GM12878 (cell line): ENCODE measurements at regions not wholly inside any gene's neighbourhood (a gene's known extent, or its start where the extent isn't known, plus 50 kb on each side); places are given as distances from the start of the nearest gene placed in this dataset.

Experiments
- ATAC-seq: fragments of 200-7000 bp; cut with Tn5 transposase; 3 replicates; pipeline ENCODE4 v1.9.1; 2020; ENCODE audit warnings: mild to moderate bottlenecking, moderate library complexity
- BruUV-seq: library from RNA; stranded (reverse); fragments of 400-500 nt; replicated peaks from 2 replicates; lab custom pipeline; 2021; lab: Mats Ljungman, UMichigan
- CTCF ChIA-PET: fragments of 300-600 bp; sonication (Branson Sonifier 250); formaldehyde crosslinking; extraction: SDS; loops from one replicate; lab custom pipeline; 2021; ENCODE audit warnings: inconsistent platforms; lab: Yijun Ruan, JAX
- POLR2A ChIA-PET: fragments of 350-600 bp; formaldehyde crosslinking; extraction: SDS; loops from one replicate; lab custom pipeline; 2021; ENCODE audit warnings: inconsistent platforms; lab: Charles Lee
- RAD21 ChIA-PET: fragments of 300-600 bp; sonication (Branson Sonifier 250); formaldehyde crosslinking; loops from one replicate; lab custom pipeline; 2023; ENCODE audit warnings: antibody characterized with exemption; ENCODE audit not compliant: unreplicated experiment; lab: Charles Lee
- SMC1A ChIA-PET: fragments of 300-600 bp; sonication (Branson Sonifier 250); formaldehyde crosslinking; loops from one replicate; lab custom pipeline; 2023; ENCODE audit not compliant: unreplicated experiment, uncharacterized antibody; lab: Charles Lee
- DNase-seq: peaks from one replicate; pipeline ENCODE4 v3.0.0-alpha.2; 2011; ENCODE audit warnings: low read depth, low spot score
- FAIRE-seq: peaks from 3 replicates; lab custom pipeline; 2011; peaks lifted over from hg19 to GRCh38; lab: Jason Lieb, UNC
- H2AFZ ChIP-seq: 2 replicates; pipeline ENCODE4 v1.6.0; 2011; ENCODE audit warnings: low read depth, low read length, control low read depth; ENCODE audit not compliant: control insufficient read depth
- H3K27ac ChIP-seq: 2 replicates; pipeline ENCODE4 v1.5.1; 2011; ENCODE audit warnings: control low read depth; ENCODE audit not compliant: control insufficient read depth, insufficient read depth
- H3K27me3 ChIP-seq, 2 experiments: replicated peaks in 1 of 2; 2 replicates each; pipeline versions ENCODE4 v1.6.0 to v1.6.1; 2011; ENCODE audit warnings: low read length in 1 of 2; ENCODE audit not compliant: control insufficient read depth in 2 of 2, insufficient read depth in 2 of 2
- H3K36me3 ChIP-seq, 2 experiments: 2 replicates each; pipeline ENCODE4 v1.5.1; 2011; ENCODE audit warnings: low read length in 1 of 2; ENCODE audit not compliant: control insufficient read depth in 2 of 2, insufficient read depth in 2 of 2
- H3K4me1 ChIP-seq: 2 replicates; pipeline ENCODE4 v1.6.1; 2011; ENCODE audit warnings: mild to moderate bottlenecking, low read length, moderate library complexity, mixed read lengths; ENCODE audit not compliant: control insufficient read depth, insufficient read depth
- H3K4me2 ChIP-seq: 2 replicates; pipeline ENCODE4 v1.6.0; 2011; ENCODE audit warnings: control low read depth; ENCODE audit not compliant: control insufficient read depth, insufficient read depth
- H3K4me3 ChIP-seq: fragments of 200-600 bp; sonication (generic); 2 replicates; pipeline ENCODE4 v1.5.1; 2016
- H3K79me2 ChIP-seq: 2 replicates; pipeline ENCODE4 v1.6.0; 2011; ENCODE audit warnings: low read length; ENCODE audit not compliant: control insufficient read depth, insufficient read depth
- H3K9ac ChIP-seq: 2 replicates; pipeline ENCODE4 v1.8.0; 2011; ENCODE audit warnings: low read length, control low read depth, mixed read lengths; ENCODE audit not compliant: control insufficient read depth, insufficient read depth
- H3K9me3 ChIP-seq: replicated peaks from 3 replicates; pipeline ENCODE4 v1.5.1; 2011; ENCODE audit warnings: mild to moderate bottlenecking, low read length; ENCODE audit not compliant: control insufficient read depth, insufficient read depth
- H4K20me1 ChIP-seq: 2 replicates; pipeline ENCODE4 v1.6.0; 2011; ENCODE audit not compliant: control insufficient read depth, insufficient read depth
- HDGF ChIP-seq: fragments of 450-650 bp; IDR thresholded peaks from 2 replicates; pipeline ENCODE4 v1.6.1; 2016; ENCODE audit warnings: antibody characterized with exemption
- NRF1 ChIP-seq: conservative IDR thresholded peaks from 2 replicates; pipeline ENCODE4 v1.6.1; 2011; ENCODE audit warnings: mild to moderate bottlenecking, low read depth, low read length, improper control_type of control experiment
- RAD51 ChIP-seq: fragments of 450-650 bp; IDR thresholded peaks from 2 replicates; pipeline ENCODE4 v1.6.1; 2016; ENCODE audit warnings: moderate library complexity, mild to moderate bottlenecking, inconsistent platforms
- SIN3A ChIP-seq: IDR thresholded peaks from 2 replicates; pipeline ENCODE4 v1.6.1; 2012; ENCODE audit warnings: low read depth, low read length, improper control_type of control experiment
- SRF ChIP-seq, 2 experiments: IDR thresholded peaks; 2 replicates each; pipeline ENCODE4 v1.6.1; 2011; ENCODE audit warnings: low read depth in 2 of 2, low read length in 2 of 2, mild to moderate bottlenecking in 1 of 2, moderate library complexity in 1 of 2
- ZNF24 ChIP-seq: fragments of 450-650 bp; IDR thresholded peaks from 2 replicates; pipeline ENCODE4 v1.6.1; 2017; ENCODE audit warnings: antibody characterized with exemption, mild to moderate bottlenecking
- ZZZ3 ChIP-seq: IDR thresholded peaks from 2 replicates; pipeline ENCODE4 v1.6.1; 2011; ENCODE audit warnings: low read depth; ENCODE audit not compliant: control insufficient read depth, insufficient read length
- WGBS: methylation state at CpG from one replicate; pipeline ENCODE4 v1.1.6; 2016; ENCODE audit warnings: low lambda C conversion rate; ENCODE audit not compliant: insufficient replicate concordance, insufficient coverage; ENCODE audit errors: missing lambda C conversion rate; 5-methylcytosine and 5-hydroxymethylcytosine counted together
- in situ Hi-C: fragments of 300-500 bp; cut with MboI; formaldehyde crosslinking; loops from 9 replicates; pipeline ENCODE4 v1.14.3; 2018; ENCODE audit warnings: mixed read lengths
- intact Hi-C: fragments of 100-400 bp; cut with micrococcal nuclease; formaldehyde crosslinking; loops from one replicate; pipeline ENCODE4 v1.14.2; 2022; ENCODE audit not compliant: unreplicated experiment
- TF ChIP-seq, protein P1 (sequence below): fragments of 450-650 bp; formaldehyde crosslinking; IDR thresholded peaks from 2 replicates; pipeline ENCODE4 v1.5.0; 2022; ENCODE audit warnings: mild to moderate bottlenecking, missing genetic modification characterization
- TF ChIP-seq, protein P2 (sequence below): fragments of 150-350 bp; IDR thresholded peaks from 2 replicates; pipeline ENCODE4 v1.6.1; 2016; ENCODE audit warnings: low read depth, low read length

DNA sequence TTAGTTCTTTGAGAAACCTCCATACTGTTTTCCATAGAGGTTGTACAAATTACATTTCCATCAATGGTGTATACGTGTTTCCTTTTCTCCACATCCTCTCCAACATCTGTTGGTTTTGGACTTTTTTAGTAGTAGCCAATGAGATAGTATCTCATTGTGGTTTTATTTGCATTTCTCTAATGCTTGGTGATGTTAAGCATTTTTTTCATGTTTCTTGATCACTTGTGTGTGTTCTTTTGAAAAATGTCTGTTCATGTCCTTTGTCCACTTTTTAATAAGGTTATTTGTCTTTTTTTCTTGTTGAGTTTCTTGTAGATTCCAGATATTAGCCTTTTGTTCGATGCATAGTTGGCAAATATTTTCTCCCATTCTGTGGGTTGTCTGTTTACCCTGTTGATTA lies 392.3 kb upstream of the ZEB2 start:
- ChIA-PET POLR2A (no interaction called here), RAD21 (no interaction called here), CTCF (no interaction called here)
- no peaks in the 10 kb centered on the region for H3K27me3 ChIP-seq
- no peak overlapping the region for H3K4me3 ChIP-seq
- no peaks in the 10 kb centered on the region for H3K79me2 ChIP-seq
- 52% methylated on average over 2 of the region's 2 CpGs for WGBS
- no peak overlapping the region for H3K9ac ChIP-seq
- H2AFZ ChIP-seq = no peak overlapping the region
- no peak for DNase-seq
- no peak overlapping the region for H3K27ac ChIP-seq
- no TSS peak for BruUV-seq
- H3K36me3 ChIP-seq = no peaks in the 10 kb centered on the region
- in situ Hi-C loops = no loop called here
- TF ChIP-seq HDGF (no peak), SIN3A (no peak), RAD51 (no peak), SRF (IDR thresholded peaks at IDR 0.05; ENCODE audit: low read depth in 2 of 2, low read length in 2 of 2) (no peak), NRF1 (no peak), ZZZ3 (no peak), ZNF24 (no peak)
- TF ChIP-seq, protein P1, sequence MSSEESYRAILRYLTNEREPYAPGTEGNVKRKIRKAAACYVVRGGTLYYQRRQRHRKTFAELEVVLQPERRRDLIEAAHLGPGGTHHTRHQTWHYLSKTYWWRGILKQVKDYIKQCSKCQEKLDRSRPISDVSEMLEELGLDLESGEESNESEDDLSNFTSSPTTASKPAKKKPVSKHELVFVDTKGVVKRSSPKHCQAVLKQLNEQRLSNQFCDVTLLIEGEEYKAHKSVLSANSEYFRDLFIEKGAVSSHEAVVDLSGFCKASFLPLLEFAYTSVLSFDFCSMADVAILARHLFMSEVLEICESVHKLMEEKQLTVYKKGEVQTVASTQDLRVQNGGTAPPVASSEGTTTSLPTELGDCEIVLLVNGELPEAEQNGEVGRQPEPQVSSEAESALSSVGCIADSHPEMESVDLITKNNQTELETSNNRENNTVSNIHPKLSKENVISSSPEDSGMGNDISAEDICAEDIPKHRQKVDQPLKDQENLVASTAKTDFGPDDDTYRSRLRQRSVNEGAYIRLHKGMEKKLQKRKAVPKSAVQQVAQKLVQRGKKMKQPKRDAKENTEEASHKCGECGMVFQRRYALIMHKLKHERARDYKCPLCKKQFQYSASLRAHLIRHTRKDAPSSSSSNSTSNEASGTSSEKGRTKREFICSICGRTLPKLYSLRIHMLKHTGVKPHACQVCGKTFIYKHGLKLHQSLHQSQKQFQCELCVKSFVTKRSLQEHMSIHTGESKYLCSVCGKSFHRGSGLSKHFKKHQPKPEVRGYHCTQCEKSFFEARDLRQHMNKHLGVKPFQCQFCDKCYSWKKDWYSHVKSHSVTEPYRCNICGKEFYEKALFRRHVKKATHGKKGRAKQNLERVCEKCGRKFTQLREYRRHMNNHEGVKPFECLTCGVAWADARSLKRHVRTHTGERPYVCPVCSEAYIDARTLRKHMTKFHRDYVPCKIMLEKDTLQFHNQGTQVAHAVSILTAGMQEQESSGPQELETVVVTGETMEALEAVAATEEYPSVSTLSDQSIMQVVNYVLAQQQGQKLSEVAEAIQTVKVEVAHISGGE (CRISPR knock-in tag) = no peak
- TF ChIP-seq, protein P2, sequence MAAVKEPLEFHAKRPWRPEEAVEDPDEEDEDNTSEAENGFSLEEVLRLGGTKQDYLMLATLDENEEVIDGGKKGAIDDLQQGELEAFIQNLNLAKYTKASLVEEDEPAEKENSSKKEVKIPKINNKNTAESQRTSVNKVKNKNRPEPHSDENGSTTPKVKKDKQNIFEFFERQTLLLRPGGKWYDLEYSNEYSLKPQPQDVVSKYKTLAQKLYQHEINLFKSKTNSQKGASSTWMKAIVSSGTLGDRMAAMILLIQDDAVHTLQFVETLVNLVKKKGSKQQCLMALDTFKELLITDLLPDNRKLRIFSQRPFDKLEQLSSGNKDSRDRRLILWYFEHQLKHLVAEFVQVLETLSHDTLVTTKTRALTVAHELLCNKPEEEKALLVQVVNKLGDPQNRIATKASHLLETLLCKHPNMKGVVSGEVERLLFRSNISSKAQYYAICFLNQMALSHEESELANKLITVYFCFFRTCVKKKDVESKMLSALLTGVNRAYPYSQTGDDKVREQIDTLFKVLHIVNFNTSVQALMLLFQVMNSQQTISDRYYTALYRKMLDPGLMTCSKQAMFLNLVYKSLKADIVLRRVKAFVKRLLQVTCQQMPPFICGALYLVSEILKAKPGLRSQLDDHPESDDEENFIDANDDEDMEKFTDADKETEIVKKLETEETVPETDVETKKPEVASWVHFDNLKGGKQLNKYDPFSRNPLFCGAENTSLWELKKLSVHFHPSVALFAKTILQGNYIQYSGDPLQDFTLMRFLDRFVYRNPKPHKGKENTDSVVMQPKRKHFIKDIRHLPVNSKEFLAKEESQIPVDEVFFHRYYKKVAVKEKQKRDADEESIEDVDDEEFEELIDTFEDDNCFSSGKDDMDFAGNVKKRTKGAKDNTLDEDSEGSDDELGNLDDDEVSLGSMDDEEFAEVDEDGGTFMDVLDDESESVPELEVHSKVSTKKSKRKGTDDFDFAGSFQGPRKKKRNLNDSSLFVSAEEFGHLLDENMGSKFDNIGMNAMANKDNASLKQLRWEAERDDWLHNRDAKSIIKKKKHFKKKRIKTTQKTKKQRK = no peak
- TF ChIP-seq, all 136 proteins: peak for 0
- intact Hi-C loops = no loop called here
- FAIRE-seq (no peak), ATAC-seq (no peak)
- Histone ChIP-seq H3K9me3 (no peaks in the 10 kb centered on the region), H3K4me2 (no peak overlapping the region), H3K4me1 (no peaks in the 10 kb centered on the region), H4K20me1 (no peaks in the 10 kb centered on the region)
- SMC1A ChIA-PET = no interaction called here
